GM12891 (cell line): ENCODE measurements at regions not wholly inside any gene's neighbourhood (a gene's known extent, or its start where the extent isn't known, plus 50 kb on each side); places are given as distances from the start of the nearest gene placed in this dataset.

ENCODE experiments used
- DNase-seq: peaks from one replicate; pipeline ENCODE4 v3.0.0; 2011; ENCODE audit warnings: low spot score; ENCODE audit not compliant: insufficient read length
- FAIRE-seq: peaks from 2 replicates; lab custom pipeline; 2011; peaks lifted over from hg19 to GRCh38; lab: Jason Lieb, UNC
- PAX5 ChIP-seq: IDR thresholded peaks from 2 replicates; pipeline ENCODE4 v1.6.1; 2011; ENCODE audit warnings: low read length, moderate library complexity, mild to moderate bottlenecking; ENCODE audit not compliant: insufficient read depth, severe bottlenecking
- POLR2A ChIP-seq: IDR thresholded peaks from 2 replicates; pipeline ENCODE4 v1.6.1; 2011; ENCODE audit warnings: low read depth, low read length, control low read depth
- POLR2AphosphoS5 ChIP-seq: IDR thresholded peaks from 2 replicates; pipeline ENCODE4 v1.6.1; 2011; ENCODE audit warnings: low read depth, low read length, control low read depth
- POU2F2 ChIP-seq: IDR thresholded peaks from 2 replicates; pipeline ENCODE4 v1.6.1; 2011; ENCODE audit warnings: low read depth, mild to moderate bottlenecking, control low read depth, low read length, moderate library complexity
- SPI1 ChIP-seq: IDR thresholded peaks from 2 replicates; pipeline ENCODE4 v1.6.1; 2011; ENCODE audit warnings: low read depth, low read length, control low read depth
- TAF1 ChIP-seq: IDR thresholded peaks from 2 replicates; pipeline ENCODE4 v1.6.1; 2011; ENCODE audit warnings: low read depth, low read length, control low read depth

DNA sequence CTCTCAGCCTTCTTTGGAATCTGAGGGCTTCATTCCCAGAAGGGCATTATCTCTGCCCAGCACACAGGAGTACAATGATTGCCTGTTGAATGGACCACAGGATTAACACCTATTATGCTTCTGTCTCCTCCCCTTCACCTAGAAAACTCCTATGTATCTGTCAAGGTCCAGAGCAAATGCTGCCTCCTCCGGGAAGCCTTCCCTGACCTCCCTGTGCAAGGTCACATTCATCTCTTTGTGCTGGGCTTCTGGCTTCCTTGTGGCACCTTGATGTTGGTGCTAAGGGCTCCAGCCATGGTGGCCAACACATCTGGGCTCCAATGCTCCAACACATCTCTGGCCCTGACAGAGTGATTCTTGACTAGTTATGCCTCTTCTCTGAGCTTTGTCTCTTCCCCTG is 49.9 kb upstream of the ATP2B2 start:
- DNase-seq (no peak), FAIRE-seq (no peak)
- TF ChIP-seq TAF1 (no peak), POLR2A (no peak), POLR2AphosphoS5 (no peak)

DNA sequence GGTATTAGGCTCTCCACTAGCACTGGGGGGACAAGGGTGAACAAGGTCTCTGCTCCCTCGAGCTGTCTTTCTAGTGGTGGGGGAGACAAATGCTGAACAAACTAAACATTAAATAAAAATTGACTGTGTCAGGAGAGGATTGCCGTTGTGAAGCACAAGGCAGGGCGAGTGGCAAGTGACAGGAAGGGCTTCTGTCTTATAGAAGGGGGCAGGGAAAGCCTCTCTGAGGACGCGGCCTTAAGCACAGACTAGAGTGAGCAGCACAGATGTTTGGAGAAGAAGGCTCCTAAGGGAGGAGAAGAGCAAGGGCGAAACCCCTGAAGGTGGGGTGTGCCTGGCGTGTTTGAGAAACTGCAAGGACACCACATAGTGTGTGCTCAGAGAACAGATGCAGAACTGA is 50.9 kb upstream of the ATP2B2 start:
- TF ChIP-seq POLR2A (no peak), POLR2AphosphoS5 (no peak), POU2F2 (no peak), SPI1 (no peak), TAF1 (no peak), PAX5 (no peak)
- no peak for DNase-seq
- no peak for FAIRE-seq

DNA sequence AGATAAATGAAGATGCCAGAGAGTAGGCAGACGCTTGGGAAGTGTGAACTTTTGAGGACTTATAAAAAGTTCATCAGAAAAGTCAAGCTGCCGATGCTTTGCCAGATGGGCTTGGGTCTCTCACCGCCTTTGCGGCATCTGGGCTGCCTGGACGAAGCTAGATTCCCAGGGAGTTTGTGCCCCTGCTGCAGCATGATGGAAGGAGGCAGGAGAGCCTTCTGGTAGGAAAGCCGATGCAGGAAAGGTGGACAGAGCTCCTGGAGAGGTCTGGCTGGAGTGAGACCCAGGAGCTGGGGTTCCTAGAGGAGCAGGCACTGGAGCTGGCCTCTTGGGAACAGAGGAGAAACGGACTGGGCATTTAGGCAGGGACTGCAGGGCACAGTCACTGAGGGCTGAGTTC is 51.9 kb upstream of the ATP2B2 start:
- no peak for TF ChIP-seq SPI1
- TF ChIP-seq POU2F2: no peak
- TF ChIP-seq PAX5: no peak
- TF ChIP-seq POLR2AphosphoS5: no peak
- no peak for TF ChIP-seq POLR2A
- TF ChIP-seq TAF1: no peak
- DNase-seq (no peak), FAIRE-seq (no peak)

DNA sequence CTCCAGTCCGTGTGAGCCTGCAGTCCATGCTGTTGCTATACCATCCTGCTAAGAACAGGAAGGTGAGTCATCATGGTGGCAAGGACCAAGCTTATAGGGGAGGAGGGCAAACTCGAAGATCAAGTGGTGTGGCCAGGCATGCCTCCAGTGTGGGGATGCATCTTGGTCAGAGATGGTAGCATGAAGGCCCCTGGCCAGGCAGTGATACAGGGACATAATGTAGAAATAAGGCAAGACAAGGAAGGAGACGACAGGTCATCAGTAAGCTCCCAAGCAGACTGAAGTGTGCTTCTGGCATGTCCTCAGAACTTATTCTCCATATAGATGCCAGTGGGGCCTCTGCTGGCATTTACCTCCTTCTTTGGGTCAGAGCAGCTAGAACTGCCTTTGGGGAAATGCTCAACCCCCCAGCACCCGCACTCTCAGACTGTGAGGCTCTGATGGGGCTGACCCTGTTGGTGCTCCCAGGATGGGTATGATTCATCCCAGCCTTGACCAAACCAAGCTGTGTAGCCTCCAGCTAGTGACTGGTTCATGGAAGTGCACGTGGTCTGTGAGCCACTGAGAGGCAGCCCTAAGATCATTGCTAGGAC is 52.5 kb upstream of the ATP2B2 start:
- TF ChIP-seq PAX5: no peak
- TF ChIP-seq POLR2A: no peak
- TF ChIP-seq POU2F2: no peak
- DNase-seq (no peak), FAIRE-seq (no peak)

DNA sequence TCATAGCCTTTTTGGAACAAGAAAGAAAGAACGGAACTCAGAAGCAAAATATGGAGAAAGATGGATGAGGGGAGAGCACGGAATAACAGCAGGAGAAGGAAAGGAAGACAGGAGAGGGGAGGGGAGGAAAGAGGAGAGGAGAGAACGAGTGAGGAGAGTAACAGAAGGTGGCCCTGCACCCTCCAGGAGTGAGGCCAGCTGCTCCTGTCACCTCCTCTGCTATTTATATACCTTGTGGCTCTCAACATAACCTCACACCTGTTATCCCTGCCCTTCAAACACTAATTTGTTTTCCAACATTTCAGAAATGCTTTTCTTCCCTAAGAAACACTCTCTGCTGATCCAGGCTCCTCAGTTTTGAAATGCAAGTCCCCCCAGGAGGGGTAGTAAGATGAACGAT is 53.4 kb upstream of the ATP2B2 start:
- DNase-seq: no peak
- FAIRE-seq: no peak
- TF ChIP-seq POLR2AphosphoS5 (no peak), PAX5 (no peak), POU2F2 (no peak), TAF1 (no peak), POLR2A (no peak), SPI1 (no peak)

DNA sequence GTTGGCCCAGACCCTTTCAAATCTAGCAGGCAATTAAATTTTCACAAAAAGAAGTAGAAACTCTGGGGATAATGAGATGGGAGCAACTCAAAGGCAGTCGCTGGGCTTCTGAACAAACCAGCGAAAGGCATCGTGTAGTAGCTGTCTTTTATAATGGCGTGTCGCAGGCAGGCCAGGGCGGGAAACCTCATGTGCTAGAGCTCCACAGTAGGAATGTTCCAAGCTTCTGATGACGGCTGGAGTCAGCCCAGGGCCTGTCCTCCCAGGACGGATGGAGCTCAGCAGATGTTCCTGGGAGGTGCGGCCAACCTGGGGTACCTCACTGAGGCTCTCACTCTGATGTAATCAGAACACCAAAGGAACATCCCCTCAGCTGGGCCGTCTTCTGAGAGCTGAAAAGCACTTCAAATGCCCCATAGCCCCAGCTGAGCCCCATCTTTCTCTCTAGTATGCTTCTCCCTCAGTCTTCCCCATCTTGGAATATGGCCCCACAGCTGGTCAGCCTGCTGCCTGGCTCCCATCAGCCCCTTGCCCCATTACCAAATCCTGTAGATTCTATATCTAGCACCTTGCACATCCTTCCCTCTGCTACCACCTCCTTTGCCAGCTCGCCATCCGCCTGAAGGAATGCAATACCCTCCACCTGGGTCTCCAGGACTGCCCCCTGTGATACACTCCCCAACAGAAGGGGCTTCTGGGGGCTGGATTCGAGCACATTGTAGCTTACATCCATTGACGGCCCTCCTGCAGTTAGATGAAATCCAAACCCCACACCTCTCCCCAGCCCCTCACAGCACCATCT is 54.9 kb upstream of the ATP2B2 start:
- no peak for DNase-seq
- TF ChIP-seq SPI1 (no peak), POLR2A (no peak), POU2F2 (no peak), POLR2AphosphoS5 (no peak), PAX5 (no peak), TAF1 (no peak)
- no peak for FAIRE-seq

DNA sequence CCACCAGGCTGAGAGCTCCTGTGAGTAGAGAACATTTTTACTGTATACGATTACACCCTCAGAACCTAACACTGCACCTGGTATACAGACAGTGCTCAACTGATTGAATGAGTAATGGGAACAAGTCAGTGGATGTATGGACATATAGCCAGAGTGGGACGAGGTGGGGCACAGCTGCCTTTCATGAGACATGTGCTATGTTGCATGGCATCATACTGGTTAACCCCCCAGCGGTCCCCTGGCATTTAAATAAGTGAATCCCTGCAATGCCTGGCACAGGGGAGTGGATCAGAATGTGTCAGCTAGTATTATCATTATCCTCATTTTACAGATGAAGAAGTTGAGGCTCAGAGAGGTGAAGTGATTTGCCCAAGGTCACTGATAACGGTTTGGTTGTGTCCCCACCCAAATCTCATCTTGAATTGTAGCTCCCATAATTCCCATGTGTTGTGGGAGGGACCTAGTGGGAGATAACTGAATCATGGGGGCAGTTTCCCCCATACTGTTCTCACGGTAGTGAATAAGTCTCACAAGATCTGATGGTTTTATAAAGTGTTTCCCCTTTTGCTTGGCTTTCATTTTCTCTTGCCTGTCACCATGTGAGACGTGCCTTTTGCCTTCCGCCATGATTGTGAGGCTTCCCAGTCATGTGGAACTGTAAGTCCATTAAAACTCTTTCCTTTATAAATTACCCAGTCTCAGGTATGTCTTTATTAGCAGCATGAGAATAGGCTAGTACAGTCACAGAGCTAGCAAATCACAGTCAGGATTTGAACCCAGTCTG is 56.0 kb upstream of the ATP2B2 start:
- FAIRE-seq: no peak
- no peak for DNase-seq
- TF ChIP-seq TAF1 (no peak), POU2F2 (no peak), PAX5 (no peak), SPI1 (no peak), POLR2A (no peak), POLR2AphosphoS5 (no peak)

DNA sequence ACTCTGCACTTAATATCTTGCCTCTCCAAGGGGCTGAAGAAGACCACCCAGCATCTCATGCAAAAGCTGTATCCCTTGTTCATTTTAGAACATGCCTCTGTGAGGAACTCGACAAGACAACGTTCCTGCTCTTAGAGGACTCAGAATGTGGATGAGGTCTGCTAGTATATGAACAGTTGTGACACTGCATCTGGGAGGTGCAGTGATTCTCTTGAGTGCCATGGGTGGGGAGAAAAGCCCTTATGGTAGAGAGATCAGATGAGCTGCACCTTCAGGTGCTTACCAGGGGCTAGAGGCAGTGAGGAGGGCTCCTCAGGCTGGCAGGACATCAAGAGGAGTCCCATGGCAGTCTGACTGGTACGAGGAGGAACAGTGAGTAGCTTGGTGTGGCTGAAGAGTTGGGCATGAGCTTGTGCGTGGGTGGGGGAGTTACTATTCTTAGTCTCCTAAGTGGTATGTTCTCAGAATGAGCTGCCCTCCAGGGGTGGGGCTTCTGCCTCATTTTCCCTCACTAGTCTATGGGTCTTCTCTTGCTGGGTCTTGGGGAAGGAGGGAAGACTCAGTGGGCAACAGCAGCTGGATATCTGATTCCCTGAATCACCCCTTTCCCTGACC is 56.7 kb upstream of the ATP2B2 start:
- FAIRE-seq (no peak), DNase-seq (no peak)
- TF ChIP-seq POLR2A (no peak), TAF1 (no peak), POLR2AphosphoS5 (no peak), POU2F2 (no peak), SPI1 (no peak), PAX5 (no peak)

DNA sequence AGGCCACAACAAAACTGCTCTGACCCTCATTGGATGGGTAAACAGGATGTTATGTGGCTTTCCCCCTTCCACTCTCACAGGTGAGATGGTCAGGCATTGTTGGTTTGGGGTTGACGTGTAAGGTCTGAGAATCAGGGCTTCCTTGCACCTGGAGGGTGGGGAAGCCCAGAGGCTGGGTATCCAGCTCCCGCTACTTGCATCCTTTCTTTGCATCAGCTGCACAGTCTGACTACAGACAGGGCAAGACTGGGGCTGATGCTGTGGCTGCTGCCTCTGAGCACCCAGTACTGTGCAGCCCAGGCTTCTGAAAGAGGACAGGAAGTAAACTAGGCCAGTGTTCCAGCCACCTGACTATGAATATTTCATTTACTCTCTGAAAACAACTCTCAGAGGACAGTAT is 58.0 kb upstream of the ATP2B2 start:
- DNase-seq (no peak), FAIRE-seq (no peak)
- TF ChIP-seq POLR2A (no peak), POLR2AphosphoS5 (no peak), PAX5 (no peak), TAF1 (no peak), POU2F2 (no peak), SPI1 (no peak)
